ENCODE measurements at regions not wholly inside any gene's neighbourhood (a gene's known extent, or its start where the extent isn't known, plus 50 kb on each side); places are given as distances from the start of the nearest gene placed in this dataset.

DNA sequence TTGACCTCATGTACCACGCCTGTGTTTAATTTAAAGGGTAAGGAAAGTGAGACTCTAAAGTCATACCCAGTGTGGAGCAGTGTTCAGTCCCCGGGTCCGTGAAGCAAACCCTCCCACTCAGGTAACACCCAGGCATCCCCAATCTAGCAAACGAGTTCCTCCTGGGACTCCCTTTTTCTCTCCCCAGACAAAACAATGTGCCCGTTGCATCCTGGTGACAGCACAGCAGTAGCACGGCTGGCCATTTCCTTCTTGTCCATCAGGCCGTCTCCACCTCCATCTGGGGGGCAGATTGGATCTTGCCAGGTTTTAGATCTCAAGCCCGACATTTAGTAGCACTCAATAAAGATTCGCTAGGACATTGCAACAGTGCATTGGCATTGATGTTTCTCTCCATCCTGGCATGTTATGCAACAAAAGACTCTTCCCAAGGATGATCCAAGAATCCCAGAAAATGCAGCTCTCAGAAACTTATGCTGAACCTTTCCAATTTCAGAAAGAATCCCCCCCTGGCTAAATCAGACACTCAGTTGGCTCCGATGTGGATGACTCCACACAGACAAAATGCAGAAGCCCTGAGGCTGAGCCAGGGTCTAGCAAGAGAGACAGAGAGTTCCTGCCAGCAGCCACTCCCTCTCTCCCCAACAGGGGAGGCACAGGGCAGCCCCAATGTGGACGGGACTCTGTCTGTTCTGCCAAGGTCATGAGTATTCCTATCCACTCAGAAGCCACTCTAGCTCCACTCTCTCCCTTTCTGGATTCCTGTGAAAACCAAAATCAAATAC is 274.5 kb upstream of the MGMT start:
- TF ChIP-seq, protein P1, sequence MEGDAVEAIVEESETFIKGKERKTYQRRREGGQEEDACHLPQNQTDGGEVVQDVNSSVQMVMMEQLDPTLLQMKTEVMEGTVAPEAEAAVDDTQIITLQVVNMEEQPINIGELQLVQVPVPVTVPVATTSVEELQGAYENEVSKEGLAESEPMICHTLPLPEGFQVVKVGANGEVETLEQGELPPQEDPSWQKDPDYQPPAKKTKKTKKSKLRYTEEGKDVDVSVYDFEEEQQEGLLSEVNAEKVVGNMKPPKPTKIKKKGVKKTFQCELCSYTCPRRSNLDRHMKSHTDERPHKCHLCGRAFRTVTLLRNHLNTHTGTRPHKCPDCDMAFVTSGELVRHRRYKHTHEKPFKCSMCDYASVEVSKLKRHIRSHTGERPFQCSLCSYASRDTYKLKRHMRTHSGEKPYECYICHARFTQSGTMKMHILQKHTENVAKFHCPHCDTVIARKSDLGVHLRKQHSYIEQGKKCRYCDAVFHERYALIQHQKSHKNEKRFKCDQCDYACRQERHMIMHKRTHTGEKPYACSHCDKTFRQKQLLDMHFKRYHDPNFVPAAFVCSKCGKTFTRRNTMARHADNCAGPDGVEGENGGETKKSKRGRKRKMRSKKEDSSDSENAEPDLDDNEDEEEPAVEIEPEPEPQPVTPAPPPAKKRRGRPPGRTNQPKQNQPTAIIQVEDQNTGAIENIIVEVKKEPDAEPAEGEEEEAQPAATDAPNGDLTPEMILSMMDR (IDR thresholded peaks at IDR 0.05; ENCODE audit: poor library complexity, severe bottlenecking) = no peak
- TF ChIP-seq TAF1 (IDR thresholded peaks at IDR 0.05; ENCODE audit: low read depth) (no peak), EP300 (conservative IDR thresholded peaks at IDR 0.05; ENCODE audit: poor library complexity, severe bottlenecking) (no peak), RAD21 (conservative IDR thresholded peaks at IDR 0.05) (no peak)
